ELR (cell line): ENCODE measurements at regions not wholly inside any gene's neighbourhood (a gene's known extent, or its start where the extent isn't known, plus 50 kb on each side); places are given as distances from the start of the nearest gene placed in this dataset.
"Not testable (repeated sequence)": the region's sequence is repeated elsewhere in the genome, so short reads cannot be mapped to it uniquely, and the experiment has no call there.

Experiments used
- DNase-seq: peaks from one replicate; pipeline ENCODE4 v3.0.0-alpha.2; 2015; ENCODE audit warnings: low read depth

DNA sequence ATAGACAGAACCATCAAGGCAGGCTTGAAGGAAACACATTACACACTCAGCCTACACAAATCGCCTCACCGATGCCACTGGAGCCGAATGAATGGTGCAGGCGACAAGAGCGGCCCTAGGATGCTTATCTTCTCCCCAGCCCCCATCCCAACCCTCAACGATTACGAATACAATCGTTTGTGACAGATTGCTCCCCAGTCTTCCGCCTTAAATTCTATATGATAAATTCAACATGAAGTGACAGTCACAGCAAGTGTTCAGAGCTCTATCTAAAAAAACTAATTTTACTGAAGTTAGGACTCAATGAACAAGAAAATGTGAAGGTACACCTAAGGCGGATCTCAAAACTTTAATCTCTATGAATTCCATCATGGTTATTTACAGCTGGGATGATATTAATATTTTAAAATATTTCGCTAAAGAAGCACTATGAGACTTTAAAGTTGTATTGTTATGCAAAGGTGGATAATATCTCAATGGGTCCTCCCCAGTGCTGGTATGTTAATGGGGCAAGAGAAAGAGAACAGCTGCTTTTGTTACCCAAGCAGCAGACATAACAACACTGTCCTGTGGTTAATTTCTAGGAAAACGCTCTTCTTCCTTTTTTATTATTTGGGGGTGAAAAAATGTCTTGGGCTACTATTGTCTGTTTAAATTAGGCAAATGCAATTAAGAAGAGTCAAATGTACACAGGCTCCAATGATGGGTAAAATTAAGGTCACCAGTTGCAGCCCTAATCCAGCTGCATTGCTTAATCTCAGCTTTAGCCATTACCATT lies 147.6 kb upstream of the NR2F2 start:
- DNase-seq: no peak

DNA sequence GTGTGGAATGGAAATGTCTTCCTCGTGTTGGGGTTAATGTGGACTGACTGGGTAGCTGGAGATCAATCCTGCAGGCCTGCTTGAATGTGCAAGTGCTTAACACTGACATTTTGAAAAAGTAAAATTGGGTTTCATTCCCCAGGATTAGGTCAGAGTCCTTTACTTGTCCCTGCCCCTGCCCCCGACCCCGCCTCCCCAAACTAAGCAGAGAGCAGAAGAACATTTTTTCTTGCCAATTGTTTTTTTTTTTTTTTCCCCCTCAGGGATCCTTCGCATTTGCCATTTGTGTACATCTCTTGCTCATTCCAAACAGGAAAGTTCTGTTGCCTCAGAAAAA lies 147.0 kb upstream of the NR2F2 start:
- no peak for DNase-seq

DNA sequence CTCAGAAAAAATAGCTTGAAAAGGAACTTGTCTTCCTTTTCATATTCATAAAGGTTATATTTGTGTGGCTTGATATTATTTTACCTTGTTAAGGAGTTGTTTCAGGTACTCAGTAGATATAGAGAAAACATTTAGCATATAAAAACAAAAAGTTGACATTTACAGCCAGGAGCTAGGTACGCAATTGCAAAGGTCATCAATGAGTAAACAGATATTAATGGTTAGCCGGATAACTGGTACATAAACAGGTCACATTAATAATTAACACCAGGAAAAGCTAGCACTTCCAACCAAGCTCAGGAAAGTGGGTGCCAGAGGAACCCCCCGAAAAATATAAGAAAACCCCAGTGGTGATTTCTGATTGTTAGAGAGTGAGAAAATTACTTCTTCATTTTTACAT lies 146.6 kb upstream of the NR2F2 start:
- no peak for DNase-seq

DNA sequence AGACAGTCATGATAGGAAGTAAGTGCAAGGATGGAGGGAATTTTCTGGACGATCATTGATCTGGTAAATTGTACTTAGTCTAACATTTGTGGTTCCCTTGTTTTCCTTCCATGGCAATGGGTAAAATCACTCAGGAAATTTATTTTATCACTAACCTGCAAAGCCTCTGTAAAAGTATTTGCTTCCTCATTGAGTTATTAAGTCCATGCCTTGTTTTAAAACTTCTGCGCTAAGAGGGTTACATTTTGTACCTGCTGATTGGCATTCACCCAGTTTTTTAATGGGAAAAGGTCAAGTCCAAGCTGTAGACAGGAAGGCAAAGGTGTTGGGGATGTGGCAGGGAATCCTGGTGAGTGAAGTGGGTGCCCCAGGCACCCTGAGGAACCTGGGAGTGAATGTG lies 146.2 kb upstream of the NR2F2 start:
- DNase-seq: no peak

DNA sequence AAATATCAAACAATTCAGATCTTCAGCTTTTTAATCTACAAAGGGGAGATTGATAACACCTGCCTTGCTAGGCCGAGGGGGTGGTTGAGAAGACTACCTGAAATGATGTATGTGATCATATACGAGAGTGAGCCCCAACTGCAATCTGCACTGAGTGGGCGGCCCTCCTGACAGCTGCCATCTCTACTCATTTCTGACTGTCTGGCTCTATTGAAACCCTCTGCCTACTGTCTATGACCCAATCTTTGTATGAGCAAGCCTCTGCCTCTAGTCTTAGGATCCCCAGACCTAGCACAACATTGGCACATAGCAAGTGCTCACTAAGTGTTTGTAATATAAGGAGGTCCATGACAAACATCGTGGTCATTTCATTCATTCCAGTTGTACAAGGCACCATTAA lies 144.4 kb upstream of the NR2F2 start:
- no peak for DNase-seq

DNA sequence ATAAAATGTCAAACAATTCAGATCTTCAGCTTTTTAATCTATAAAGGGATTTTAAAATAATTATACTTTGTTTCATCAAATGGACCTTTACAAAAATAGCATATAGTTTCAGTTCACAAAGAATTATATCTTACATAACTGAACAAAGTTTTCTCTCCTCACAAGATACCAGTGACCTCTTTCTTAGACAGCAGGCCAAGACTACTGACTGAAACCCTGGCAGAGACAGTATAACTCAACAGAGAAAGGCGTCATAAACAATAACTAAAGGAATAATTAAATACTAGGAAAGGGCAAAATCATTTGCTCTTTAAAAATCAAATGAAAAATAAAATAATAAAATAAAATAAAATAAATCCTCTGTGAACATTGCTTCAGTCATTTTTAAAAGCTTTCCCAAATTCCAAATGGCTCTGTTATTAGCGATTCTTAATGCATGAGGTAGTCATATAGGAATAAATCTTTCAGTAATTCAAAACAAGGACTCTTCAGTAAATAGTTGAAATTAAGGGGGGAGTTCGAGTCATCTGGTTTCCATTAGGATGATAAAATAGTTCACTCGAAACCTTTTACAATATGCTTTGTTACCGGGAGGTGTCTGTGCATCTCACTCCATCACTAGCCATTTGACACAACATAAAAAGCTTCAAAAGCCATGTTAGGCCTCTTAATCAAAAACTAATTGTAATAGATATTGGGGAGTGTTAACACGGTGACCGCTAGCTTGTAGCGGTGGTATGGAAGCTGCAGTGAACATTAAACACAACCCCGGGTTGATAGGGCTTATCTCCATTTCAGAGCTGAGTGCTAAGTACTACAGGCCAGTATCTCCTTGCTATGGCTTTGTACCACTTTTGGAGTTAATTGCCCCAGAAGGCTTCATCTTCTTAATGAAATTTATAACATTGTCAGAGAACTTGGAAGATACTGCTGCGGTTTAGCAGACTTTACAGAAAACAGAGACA lies 142.9 kb upstream of the NR2F2 start:
- DNase-seq: no peak

DNA sequence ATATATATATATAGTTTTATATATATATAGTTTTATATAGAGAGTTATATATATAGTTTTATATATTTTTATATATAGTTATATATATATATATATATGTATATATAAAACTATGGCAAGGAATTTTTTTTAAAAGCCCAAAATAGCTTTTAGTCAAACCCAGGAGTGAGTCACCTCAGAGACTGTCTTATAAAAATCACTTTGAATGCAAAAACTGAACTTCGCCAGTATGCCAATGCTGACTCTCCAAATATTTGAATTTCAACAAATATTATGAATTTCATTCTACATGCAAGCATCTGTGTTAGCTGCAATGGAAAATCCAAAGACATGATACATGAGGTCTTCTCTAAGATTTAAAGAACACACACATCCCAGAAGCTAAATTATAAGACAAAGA lies 132.8 kb upstream of the NR2F2 start:
- no peak for DNase-seq

DNA sequence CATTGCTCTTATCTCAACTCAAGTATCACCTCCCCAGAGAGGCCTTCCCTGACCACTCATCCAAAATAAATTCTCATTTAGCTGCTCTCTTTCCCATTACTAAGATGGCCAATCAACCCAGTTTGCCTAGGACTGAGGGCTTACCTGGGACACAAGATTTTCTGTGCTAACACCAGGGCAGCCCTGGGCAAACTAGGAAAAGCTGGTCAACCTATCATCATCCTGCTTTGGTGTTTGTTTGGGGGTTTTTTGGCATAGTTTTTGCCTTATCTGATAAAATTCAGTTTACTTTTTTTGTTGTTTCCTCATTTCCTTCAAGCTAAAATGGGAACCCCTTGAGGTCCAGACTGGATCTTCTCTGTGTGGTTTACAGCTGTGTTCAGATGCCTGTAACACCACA lies 131.4 kb upstream of the NR2F2 start:
- DNase-seq: no peak

DNA sequence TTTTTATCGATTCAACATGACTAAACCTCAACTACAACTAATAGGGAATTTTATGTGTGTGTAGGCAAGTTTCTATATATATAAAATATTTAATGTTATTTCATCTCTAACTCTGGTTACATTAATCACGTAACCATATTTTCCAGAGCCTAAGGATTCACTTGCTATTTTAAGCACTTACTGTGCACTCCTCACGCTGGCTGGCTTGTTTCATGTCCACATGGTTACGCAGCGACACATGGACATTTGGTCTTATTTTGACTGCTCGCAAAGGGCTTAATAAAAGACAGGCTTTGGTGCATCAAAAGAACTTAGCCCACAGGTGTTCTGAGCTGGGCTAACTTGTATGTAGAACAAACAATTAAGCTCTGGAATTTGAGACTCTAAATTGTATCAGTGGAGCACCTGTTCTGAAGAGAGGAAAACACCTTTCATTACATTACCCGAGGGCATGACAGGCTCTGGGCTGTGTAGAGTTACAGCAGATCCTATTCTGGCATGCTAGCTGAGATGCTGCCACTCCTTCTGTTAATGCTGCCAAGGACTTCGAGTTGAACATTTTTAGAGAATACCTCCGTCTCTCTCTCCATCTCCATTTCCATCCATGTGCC lies 130.0 kb upstream of the NR2F2 start:
- DNase-seq: no peak

DNA sequence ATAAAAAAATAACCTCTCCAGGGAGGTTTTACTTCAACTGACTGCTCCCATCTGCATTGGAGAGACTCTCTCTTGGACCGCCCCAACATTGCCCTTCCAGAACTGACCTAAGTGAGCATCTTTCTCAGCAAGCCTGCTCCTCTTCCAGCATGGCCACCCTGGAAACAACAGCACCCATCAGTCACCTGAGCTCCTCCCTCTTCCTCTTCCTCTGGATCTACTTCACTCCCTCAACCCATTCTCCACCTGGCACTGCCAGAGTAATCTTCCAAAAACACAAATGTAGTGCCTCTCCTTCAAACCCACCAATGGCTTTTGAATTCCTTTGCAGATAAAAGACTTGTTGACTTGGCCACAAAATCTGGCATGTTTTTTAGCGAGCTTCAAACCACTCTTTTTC lies 128.8 kb upstream of the NR2F2 start:
- no peak for DNase-seq

DNA sequence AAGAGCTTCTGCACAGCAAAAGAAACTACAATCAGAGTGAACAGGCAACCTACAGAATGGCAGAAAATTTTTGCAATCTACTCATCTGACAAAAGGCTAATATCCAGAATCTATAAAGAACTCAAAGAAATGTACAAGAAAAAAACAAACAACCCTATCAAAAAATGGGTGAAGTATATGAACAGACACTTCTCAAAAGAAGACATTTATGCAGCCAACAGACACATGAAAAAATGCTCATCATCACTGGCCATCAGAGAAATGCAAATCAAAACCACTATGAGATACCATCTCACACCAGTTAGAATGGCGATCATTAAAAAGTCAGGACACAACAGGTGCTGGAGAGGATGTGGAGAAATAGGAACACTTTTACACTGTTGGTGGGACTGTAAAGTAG lies 124.9 kb upstream of the NR2F2 start:
- not testable (repeated sequence) for DNase-seq

DNA sequence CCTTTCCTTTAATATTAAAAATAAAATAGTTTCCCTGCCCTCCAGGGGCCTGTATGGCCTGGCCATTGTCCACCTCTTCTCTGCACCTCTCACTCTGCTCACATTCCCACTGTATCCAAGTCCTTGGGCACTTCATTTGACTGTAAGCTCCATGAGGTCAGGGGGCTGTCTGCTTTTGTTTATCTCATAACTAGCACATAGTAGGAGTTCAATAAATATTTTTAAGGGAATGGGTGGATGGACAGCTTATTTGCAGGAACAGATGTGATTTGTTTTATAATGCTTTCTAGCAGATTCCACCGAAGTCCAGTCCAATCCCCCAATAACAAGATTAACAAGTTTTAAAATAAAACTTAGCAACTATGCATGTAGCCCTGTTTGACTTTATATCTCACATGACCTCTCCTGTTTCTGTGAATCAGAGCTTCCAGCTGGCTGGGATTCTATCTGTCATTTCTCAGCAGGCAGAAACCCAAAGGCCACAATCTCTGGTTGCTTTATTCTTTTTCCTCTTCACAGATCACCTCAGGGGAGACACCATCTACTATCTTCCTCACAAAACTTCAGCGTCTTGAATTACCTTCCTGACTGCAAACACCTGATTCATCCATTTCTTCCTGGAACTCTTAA lies 123.0 kb upstream of the NR2F2 start:
- no peak for DNase-seq

DNA sequence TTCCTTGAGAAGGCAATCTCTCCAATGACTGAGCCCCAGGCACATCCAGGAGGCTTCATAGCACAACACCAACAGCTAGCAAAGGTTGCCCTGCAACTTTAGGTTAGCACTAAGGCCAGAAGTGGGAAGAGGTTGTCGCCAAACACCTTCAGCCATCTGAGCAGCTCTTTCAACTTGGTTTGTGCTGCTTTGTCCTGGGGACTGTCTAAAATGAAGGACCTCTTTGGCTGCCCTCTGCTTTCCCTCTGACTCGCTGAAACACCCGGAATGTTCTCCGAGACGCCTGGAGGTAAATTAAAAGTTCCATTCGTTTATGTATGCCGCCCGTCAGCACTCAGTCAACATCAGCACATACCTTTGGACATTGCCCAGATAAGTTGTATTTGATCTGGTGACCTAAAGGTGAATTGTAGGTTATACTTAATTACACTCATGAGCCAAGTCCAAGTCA lies 121.2 kb upstream of the NR2F2 start:
- no peak for DNase-seq

DNA sequence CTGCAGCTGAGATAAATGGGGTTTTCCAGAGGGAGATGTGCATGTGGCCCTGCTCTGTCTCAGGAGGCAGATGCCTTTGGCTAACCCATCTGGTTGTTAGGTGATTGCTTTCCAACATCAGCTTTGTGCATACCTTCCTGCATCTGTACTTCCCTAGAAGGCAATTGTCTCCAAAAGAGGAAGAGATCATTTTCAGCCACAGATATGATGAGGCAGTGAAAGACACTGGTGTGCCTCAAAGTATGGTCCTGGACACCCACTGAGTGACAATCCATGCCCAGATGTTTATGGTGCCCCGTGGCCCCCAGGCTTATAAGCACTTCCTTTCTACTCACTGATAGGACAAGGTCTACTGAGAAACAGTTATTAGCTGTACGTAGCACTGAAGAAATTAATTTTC lies 117.5 kb upstream of the NR2F2 start:
- DNase-seq: no peak

DNA sequence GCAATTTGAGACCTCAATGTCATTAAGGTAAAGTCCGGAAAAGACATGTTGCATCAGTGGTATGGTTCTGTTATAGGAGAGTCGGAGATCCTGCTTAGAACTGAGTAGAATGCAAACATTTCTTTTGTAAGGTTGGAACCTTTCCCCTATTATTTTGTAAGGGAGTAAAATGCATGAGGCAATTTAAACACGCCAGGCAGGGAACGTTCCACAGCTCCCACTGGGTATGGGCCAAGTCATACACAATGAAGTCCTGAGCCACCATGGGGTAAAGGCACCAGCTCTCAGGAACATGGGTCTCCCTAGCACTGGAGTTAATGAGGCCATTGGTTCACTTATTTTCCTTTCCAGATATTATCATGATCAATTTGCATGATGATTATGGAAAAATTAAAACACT lies 116.6 kb upstream of the NR2F2 start:
- no peak for DNase-seq

DNA sequence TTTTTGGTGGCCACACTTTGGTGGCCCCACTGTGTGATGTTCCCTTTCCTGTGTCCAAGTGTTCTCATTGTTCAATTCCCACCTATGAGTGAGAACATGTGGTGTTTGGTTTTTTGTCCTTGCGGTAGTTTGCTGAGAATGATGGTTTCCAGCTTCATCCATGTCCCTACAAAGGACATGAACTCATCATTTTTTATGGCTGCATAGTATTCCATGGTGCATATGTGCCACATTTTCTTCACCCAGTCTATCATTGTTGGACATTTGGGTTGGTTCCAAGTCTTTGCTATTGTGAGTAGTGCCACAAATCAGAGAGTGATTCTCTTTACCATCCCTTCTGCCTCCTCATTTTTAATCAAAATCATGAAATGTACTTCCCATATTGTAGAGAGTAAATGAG lies 114.0 kb upstream of the NR2F2 start:
- not testable (repeated sequence) for DNase-seq

DNA sequence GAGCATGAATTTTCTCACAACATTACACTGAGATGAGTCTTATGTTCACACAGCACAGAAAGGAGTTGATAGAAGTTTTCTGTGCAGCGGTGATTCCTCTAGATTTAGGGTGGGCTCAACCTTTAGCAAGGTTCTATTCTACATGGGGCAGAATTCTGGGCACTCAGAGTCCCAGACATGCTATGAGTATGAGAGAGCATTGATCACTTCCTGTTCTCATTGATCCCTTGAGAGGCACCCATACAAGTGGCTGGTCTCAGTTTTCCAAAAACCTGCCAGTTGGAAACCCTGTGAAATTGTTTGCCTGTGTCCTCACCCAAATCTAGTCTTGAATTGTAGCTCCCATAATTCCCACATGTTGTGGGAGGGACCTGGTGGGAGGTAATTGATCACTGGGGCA lies 112.5 kb upstream of the NR2F2 start:
- DNase-seq: no peak

DNA sequence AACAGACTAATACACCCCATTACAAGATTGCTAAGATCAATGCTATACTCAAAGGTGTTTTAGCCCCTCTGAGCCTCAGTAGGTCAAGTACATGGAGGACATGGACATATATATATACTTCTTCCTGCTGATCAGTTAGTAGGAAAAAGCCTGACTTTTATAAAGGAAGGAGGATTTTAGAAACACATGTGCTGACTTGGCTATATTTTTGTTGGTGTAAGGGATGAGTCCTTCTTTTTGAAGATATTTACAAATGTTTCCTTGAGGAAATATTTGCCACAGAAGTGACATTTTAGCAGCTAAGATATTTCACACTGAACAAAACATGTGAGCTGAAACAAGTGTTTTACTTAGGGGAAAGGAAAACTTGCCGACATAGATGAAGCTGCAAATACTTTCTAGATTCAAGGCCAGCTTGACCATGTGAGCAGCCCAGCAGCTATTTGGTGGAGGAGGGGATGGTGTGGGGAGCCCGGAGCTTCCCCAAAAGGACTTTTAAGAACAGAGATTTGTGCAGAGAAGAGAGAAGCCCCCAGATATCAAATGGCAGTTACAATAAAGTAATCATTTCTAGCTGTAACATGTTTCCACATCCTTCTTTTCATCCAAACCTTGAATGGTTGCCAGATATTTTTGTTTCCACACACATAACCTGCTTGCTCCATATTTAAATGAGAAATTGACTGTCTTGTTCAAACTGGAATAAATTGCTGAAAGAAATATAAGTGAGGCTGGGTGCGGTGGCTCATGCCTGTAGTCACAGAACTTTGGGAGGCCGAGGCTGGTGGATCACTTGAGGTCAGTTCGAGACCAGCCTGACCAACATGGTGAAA lies 111.7 kb upstream of the NR2F2 start:
- DNase-seq: no peak

DNA sequence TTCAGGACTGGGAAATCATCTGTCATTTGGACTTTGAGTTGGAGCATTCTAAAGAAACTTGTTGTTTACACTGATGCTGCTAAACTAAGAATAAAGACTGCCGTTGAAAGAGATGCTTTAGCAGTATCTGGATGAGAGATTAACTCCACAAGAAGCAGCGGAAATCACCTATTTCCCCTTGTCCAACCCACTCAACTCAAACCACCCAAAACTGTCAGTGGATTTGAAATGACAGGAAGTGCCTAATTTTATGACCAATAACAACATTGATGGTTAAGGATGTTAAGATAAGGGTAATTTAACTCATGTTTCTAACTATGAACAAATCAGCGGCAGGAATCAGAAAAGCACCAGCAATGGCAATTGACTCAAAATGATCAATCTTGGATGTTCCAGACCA lies 110.8 kb upstream of the NR2F2 start:
- DNase-seq: no peak

DNA sequence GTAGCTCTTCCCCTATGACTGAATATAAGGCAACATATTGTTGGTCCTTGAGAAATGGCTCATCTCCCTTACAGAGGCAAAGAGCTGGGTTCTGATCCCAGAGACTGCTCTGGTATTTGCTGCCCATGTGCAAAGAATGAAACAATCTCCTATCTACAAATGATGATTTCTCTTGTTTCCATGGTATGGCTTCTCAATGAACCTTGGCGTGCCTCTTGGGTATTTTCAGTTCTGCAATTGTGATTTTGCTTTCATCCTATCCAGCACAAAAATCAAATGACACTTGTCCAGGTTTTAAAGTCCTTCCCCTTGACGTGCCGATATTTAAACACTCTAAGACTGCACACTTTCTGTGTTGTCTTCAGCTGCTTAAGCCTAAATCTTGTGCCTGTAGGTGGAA lies 109.8 kb upstream of the NR2F2 start:
- DNase-seq: no peak

DNA sequence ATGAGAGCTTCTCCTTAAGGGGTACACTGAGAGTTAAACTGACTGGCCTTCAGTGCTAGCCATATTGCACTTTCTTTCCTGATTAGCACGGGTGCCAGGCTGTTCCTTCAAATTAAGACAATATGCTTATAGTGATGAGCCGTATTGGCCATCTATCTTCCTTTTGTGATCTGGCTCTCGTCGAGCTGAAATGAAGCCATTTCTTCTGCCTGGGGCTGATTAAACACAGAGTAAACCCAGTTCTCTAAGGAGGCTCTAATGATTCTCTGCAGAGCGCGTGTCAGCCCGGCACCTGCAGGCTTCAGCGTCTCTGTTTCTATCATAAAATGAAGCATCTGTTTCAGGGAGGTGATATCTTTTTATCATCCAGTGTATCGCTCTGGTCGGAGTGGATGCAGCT lies 107.5 kb upstream of the NR2F2 start:
- no peak for DNase-seq

DNA sequence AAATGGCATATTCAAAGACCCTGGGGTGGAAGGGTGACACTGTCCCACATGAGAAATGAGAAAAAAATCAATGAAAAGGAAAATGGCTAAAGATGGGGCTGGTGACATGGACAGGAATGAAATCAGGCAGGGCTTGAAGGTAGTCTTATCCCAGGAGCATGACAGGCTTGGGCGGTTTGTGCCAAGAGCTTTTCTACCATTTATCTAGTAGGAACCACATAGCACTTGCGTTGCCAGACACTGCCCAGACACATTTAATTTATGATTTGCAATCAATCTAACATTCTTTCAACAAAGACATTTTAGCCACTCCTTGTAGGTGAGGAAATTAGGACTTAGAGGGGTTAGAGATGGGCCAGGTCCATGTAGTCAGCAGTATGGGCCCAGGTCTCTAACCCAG lies 106.6 kb upstream of the NR2F2 start:
- DNase-seq: no peak
